Omental fat pad (tissue), 3 donors: ENCODE measurements at regions not wholly inside any gene's neighbourhood (a gene's known extent, or its start where the extent isn't known, plus 50 kb on each side); places are given as distances from the start of the nearest gene placed in this dataset.

Experiments used
- ATAC-seq: fragments of 150-250 bp; one replicate; pipeline ENCODE4 v1.9.1; 2016; ENCODE audit warnings: mild to moderate bottlenecking, moderate library complexity; ENCODE audit not compliant: low FRiP score
- DNase-seq: peaks from one replicate; pipeline ENCODE4 v3.0.0-alpha.2; 2019; ENCODE audit warnings: low spot score
- CTCF ChIP-seq, 3 donors: fragments of 450-650 bp; IDR thresholded peaks; one replicate each; pipeline ENCODE4 v1.5.1; 2016 to 2017; ENCODE audit warnings: antibody characterized with exemption in 3 of 3, mild to moderate bottlenecking in 3 of 3, moderate library complexity in 2 of 3

- TF ChIP-seq CTCF (IDR thresholded peaks at IDR 0.05): no peak
- no peak for DNase-seq
- no peak for ATAC-seq
These were observed 852.8 kb upstream of the CTNND2 start for GRCh38 chr5:12757035-12757434.

GRCh38 chr5:12745537-12745936, 841.3 kb upstream of the CTNND2 start:
- ATAC-seq (no peak), DNase-seq (no peak)
- TF ChIP-seq CTCF (IDR thresholded peaks at IDR 0.05): no peak

- DNase-seq (no peak), ATAC-seq (no peak)
- no peak for TF ChIP-seq CTCF (IDR thresholded peaks at IDR 0.05)
These were observed 839.3 kb upstream of the CTNND2 start for GRCh38 chr5:12743582-12743981.

GRCh38 chr5:12730354-12730753, 826.1 kb upstream of the CTNND2 start:
- DNase-seq: no peak
- ATAC-seq: no peak
- TF ChIP-seq CTCF (IDR thresholded peaks at IDR 0.05): no peak

GRCh38 chr5:12716664-12717063, 812.4 kb upstream of the CTNND2 start:
- no peak for ATAC-seq
- no peak for DNase-seq
- TF ChIP-seq CTCF (IDR thresholded peaks at IDR 0.05): no peak

- ATAC-seq: no peak
- DNase-seq: no peak
- no peak for TF ChIP-seq CTCF (IDR thresholded peaks at IDR 0.05)
These were observed 803.3 kb upstream of the CTNND2 start for GRCh38 chr5:12707560-12707959.

GRCh38 chr5:12704955-12705354, 800.7 kb upstream of the CTNND2 start:
- TF ChIP-seq CTCF (IDR thresholded peaks at IDR 0.05): no peak
- DNase-seq: no peak
- ATAC-seq: no peak
